OCI-LY1 (cell line): ENCODE measurements at regions not wholly inside any gene's neighbourhood (a gene's known extent, or its start where the extent isn't known, plus 50 kb on each side); places are given as distances from the start of the nearest gene placed in this dataset.

Source experiments
- H2AFZ ChIP-seq: fragments of 200-600 bp; sonication (generic), shearing (Covaris generic); 2 replicates; pipeline ENCODE4 v1.6.0; 2014; ENCODE audit warnings: antibody characterized with exemption, mild to moderate bottlenecking, low read length
- H3F3A ChIP-seq: fragments of 200-600 bp; sonication (generic), shearing (Covaris generic); 2 replicates; pipeline ENCODE4 v1.6.0; 2014; ENCODE audit warnings: mild to moderate bottlenecking, antibody characterized with exemption, low read length, moderate library complexity; ENCODE audit not compliant: insufficient read depth
- H3K27ac ChIP-seq: fragments of 200-600 bp; sonication (generic); 2 replicates; pipeline ENCODE4 v1.5.1; 2014; ENCODE audit warnings: low read length, mixed run types, mild to moderate bottlenecking, low read depth; ENCODE audit not compliant: poor library complexity, severe bottlenecking
- H3K27me3 ChIP-seq: fragments of 200-600 bp; sonication (generic); 2 replicates; pipeline ENCODE4 v1.6.0; 2014; ENCODE audit warnings: antibody characterized with exemption, mild to moderate bottlenecking, low read length, moderate library complexity; ENCODE audit not compliant: insufficient read depth
- H3K36me3 ChIP-seq: fragments of 200-600 bp; sonication (generic); 2 replicates; pipeline ENCODE4 v1.6.1; 2014; ENCODE audit warnings: mild to moderate bottlenecking, antibody characterized with exemption, low read length, moderate library complexity, mixed read lengths; ENCODE audit not compliant: insufficient read depth
- H3K4me1 ChIP-seq: fragments of 200-600 bp; sonication (generic); 2 replicates; pipeline ENCODE4 v1.5.1; 2014; ENCODE audit warnings: mild to moderate bottlenecking, low read length, moderate library complexity; ENCODE audit not compliant: insufficient read depth, severe bottlenecking
- H3K4me2 ChIP-seq: fragments of 200-600 bp; sonication (generic), shearing (Covaris generic); 2 replicates; pipeline ENCODE4 v1.6.1; 2014; ENCODE audit warnings: low read length
- H3K4me3 ChIP-seq: fragments of 200-600 bp; sonication (generic); 2 replicates; pipeline ENCODE4 v1.5.1; 2014; ENCODE audit warnings: low read length, low read depth, mild to moderate bottlenecking, mixed read lengths; ENCODE audit not compliant: poor library complexity, severe bottlenecking
- H3K79me2 ChIP-seq: fragments of 200-600 bp; shearing (Covaris generic); 2 replicates; pipeline ENCODE4 v1.6.1; 2016; ENCODE audit warnings: mixed run types, low read length, mixed read lengths; ENCODE audit not compliant: insufficient read depth
- H3K9ac ChIP-seq: fragments of 200-600 bp; sonication (generic), shearing (Covaris generic); 2 replicates; pipeline ENCODE4 v1.6.1; 2014; ENCODE audit warnings: mild to moderate bottlenecking, low read length, mixed read lengths
- H3K9me2 ChIP-seq: fragments of 200-600 bp; sonication (generic), shearing (Covaris generic); 2 replicates; pipeline ENCODE4 v1.6.1; 2014; ENCODE audit warnings: low read depth, mild to moderate bottlenecking, low read length, mixed read lengths
- H3K9me3 ChIP-seq: fragments of 200-600 bp; shearing (Covaris generic); 2 replicates; pipeline ENCODE4 v1.6.1; 2014; ENCODE audit warnings: low read length, mixed read lengths
- H4K20me1 ChIP-seq: fragments of 200-600 bp; sonication (generic), shearing (Covaris generic); 2 replicates; pipeline ENCODE4 v1.6.0; 2016; ENCODE audit warnings: mild to moderate bottlenecking, low read length; ENCODE audit not compliant: insufficient read depth
- CTCF ChIP-seq: fragments of 200-600 bp; sonication (generic), shearing (Covaris generic); IDR thresholded peaks from 2 replicates; pipeline ENCODE4 v1.5.1; 2017; ENCODE audit warnings: mild to moderate bottlenecking, antibody characterized with exemption, low read length, moderate library complexity, mixed read lengths
- EZH2 ChIP-seq: fragments of 200-600 bp; sonication (generic), shearing (Covaris generic); IDR thresholded peaks from 2 replicates; pipeline ENCODE4 v1.8.0; 2017; ENCODE audit warnings: borderline replicate concordance, mixed run types, mild to moderate bottlenecking, antibody characterized with exemption, low read length, moderate library complexity, mixed read lengths

- no peaks in the 10 kb centered on the region for H3K9me3 ChIP-seq
- H3K9ac ChIP-seq, result no peak overlapping the region
- H3F3A ChIP-seq, result no peaks in the 10 kb centered on the region
- H3K4me2 ChIP-seq, result no peak overlapping the region
- no peak overlapping the region for H3K4me3 ChIP-seq
- no peaks in the 10 kb centered on the region for H4K20me1 ChIP-seq
- no peaks in the 10 kb centered on the region for H3K36me3 ChIP-seq
- no peaks in the 10 kb centered on the region; the same call in 1 of the 2 replicates for H3K27me3 ChIP-seq
- H3K9me2 ChIP-seq, result no peaks in the 10 kb centered on the region
- peaks cover 10% of the 10 kb centered on the region for H3K4me1 ChIP-seq
- no peak overlapping the region for H2AFZ ChIP-seq
- H3K79me2 ChIP-seq, result no peaks in the 10 kb centered on the region
- TF ChIP-seq EZH2, result no peak
- no peak for TF ChIP-seq CTCF
- H3K27ac ChIP-seq, result no peak overlapping the region
Measured at GRCh38 chr11:27229511-27230191, 133.4 kb downstream of the CCDC34 start.

- Histone ChIP-seq H3K4me2 (no peak overlapping the region), H3K4me3 (no peak overlapping the region), H2AFZ (no peak overlapping the region), H3K9me3 (no peaks in the 10 kb centered on the region), H3F3A (no peaks in the 10 kb centered on the region), H3K9ac (no peak overlapping the region), H3K27ac (no peak overlapping the region), H3K79me2 (no peaks in the 10 kb centered on the region), H3K27me3 (no peaks in the 10 kb centered on the region; the same call in 1 of the 2 replicates), H3K36me3 (no peaks in the 10 kb centered on the region), H4K20me1 (no peaks in the 10 kb centered on the region), H3K9me2 (no peaks in the 10 kb centered on the region), H3K4me1 (peaks cover 4% of the 10 kb centered on the region)
- TF ChIP-seq CTCF, result no peak
- TF ChIP-seq EZH2, result no peak
Measured at GRCh38 chr11:27228906-27229290, 134.1 kb downstream of the CCDC34 start.

- no peak overlapping the region for H3K27ac ChIP-seq
- no peaks in the 10 kb centered on the region for H3K4me1 ChIP-seq
- H3K9me3 ChIP-seq, result no peaks in the 10 kb centered on the region
- H3K27me3 ChIP-seq, result no peaks in the 10 kb centered on the region; the same call in 1 of the 2 replicates
- TF ChIP-seq CTCF (no peak), EZH2 (no peak)
- no peak overlapping the region for H2AFZ ChIP-seq
- H3K4me3 ChIP-seq, result no peak overlapping the region
- H3F3A ChIP-seq, result no peaks in the 10 kb centered on the region
- H3K36me3 ChIP-seq, result no peaks in the 10 kb centered on the region
- no peak overlapping the region for H3K4me2 ChIP-seq
- H3K9me2 ChIP-seq, result no peaks in the 10 kb centered on the region
- H3K9ac ChIP-seq, result no peak overlapping the region
- H4K20me1 ChIP-seq, result no peaks in the 10 kb centered on the region
- no peaks in the 10 kb centered on the region for H3K79me2 ChIP-seq
Measured at GRCh38 chr11:27228232-27228905, 134.6 kb downstream of the CCDC34 start.
